HepG2 (cell line): ENCODE measurements at regions not wholly inside any gene's neighbourhood (a gene's known extent, or its start where the extent isn't known, plus 50 kb on each side); places are given as distances from the start of the nearest gene placed in this dataset.

Experiments
- ATAC-seq: fragments of 200-7000 bp; cut with Tn5 transposase; 3 replicates; pipeline ENCODE4 v1.9.1; 2020; ENCODE audit warnings: mild to moderate bottlenecking, moderate library complexity
- BruUV-seq: library from RNA; stranded (reverse); fragments of 400-500 nt; replicated peaks from 2 replicates; lab custom pipeline; 2021; lab: Mats Ljungman, UMichigan
- CTCF ChIA-PET: fragments of 300-600 bp; formaldehyde crosslinking; extraction: SDS; loops from one replicate; lab custom pipeline; 2021; ENCODE audit warnings: low total read pairs, inconsistent platforms, low intra/inter-chr PET ratio; lab: Yijun Ruan, JAX
- POLR2A ChIA-PET: fragments of 350-600 bp; sonication (Branson Sonifier 250); formaldehyde crosslinking; loops from one replicate; lab custom pipeline; 2020; ENCODE audit warnings: antibody characterized with exemption, inconsistent platforms; lab: Yijun Ruan, JAX
- DNase-seq: peaks from one replicate; pipeline ENCODE4 v3.0.0-alpha.2; 2015; ENCODE audit warnings: low spot score
- FAIRE-seq: peaks from 3 replicates; lab custom pipeline; 2011; peaks lifted over from hg19 to GRCh38; lab: Jason Lieb, UNC
- H2AFZ ChIP-seq: one replicate; pipeline ENCODE4 v1.6.1; 2011; ENCODE audit warnings: low read length, inconsistent platforms
- H3K27ac ChIP-seq: fragments of 300-600 bp; 3 replicates; pipeline ENCODE4 v1.8.0; 2011; ENCODE audit warnings: mixed run types, mild to moderate bottlenecking, mixed read lengths, low read length, inconsistent platforms; ENCODE audit not compliant: insufficient read depth; ENCODE audit errors: extremely low read length
- H3K27me3 ChIP-seq, 2 experiments: fragments of 200-600 bp in 1 of 2; 2 replicates in 1 of 2; 3 replicates in 1 of 2; pipeline versions ENCODE4 v1.6.0 to v1.8.0; 2011; ENCODE audit warnings: low read length in 2 of 2, mild to moderate bottlenecking in 2 of 2, moderate library complexity in 2 of 2, inconsistent platforms in 1 of 2; ENCODE audit not compliant: insufficient read depth in 2 of 2, control insufficient read depth in 1 of 2
- H3K36me3 ChIP-seq, 2 experiments: fragments of 200-600 bp in 1 of 2; replicated peaks in 1 of 2; 2 replicates in 1 of 2; 3 replicates in 1 of 2; pipeline versions ENCODE4 v1.5.1 to v1.8.0; 2011; ENCODE audit warnings: low read length in 2 of 2, inconsistent platforms in 1 of 2; ENCODE audit not compliant: insufficient read depth in 2 of 2, control insufficient read depth in 1 of 2
- H3K4me1 ChIP-seq: 2 replicates; pipeline ENCODE4 v1.5.1; 2012; ENCODE audit warnings: low read length, inconsistent platforms; ENCODE audit not compliant: insufficient read depth
- H3K4me2 ChIP-seq: 2 replicates; pipeline ENCODE4 v1.6.0; 2011; ENCODE audit warnings: low read depth, low read length, inconsistent platforms
- H3K4me3 ChIP-seq, 3 experiments: fragments of 200-600 bp in 1 of 3; sonication (generic), shearing (Covaris generic) in 1 of 3; replicated peaks in 1 of 3; 2 replicates each; pipeline ENCODE4 v1.5.1; 2011 to 2016; ENCODE audit warnings: low read length in 3 of 3, inconsistent platforms in 2 of 3, low read depth in 2 of 3, mild to moderate bottlenecking in 2 of 3, control low read depth in 1 of 3, mixed read lengths in 1 of 3; ENCODE audit not compliant: insufficient read depth in 1 of 3
- H3K79me2 ChIP-seq: one replicate; pipeline ENCODE4 v1.6.1; 2011; ENCODE audit warnings: low read length, inconsistent platforms; ENCODE audit not compliant: insufficient read depth
- H3K9ac ChIP-seq: 2 replicates; pipeline ENCODE4 v1.6.0; 2011; ENCODE audit warnings: mild to moderate bottlenecking, low read depth, low read length, inconsistent platforms; ENCODE audit not compliant: insufficient read depth
- H3K9me3 ChIP-seq: 2 replicates; pipeline ENCODE4 v1.5.1; 2012; ENCODE audit warnings: mild to moderate bottlenecking, low read length
- H4K20me1 ChIP-seq: 2 replicates; pipeline ENCODE4 v1.6.0; 2011; ENCODE audit warnings: inconsistent platforms, mild to moderate bottlenecking, low read length, moderate library complexity; ENCODE audit not compliant: insufficient read depth
- ATF7-NPFF ChIP-seq: sonication (generic); formaldehyde crosslinking; IDR thresholded peaks from 2 replicates; pipeline ENCODE4 v1.8.1; 2023; ENCODE audit warnings: mild to moderate bottlenecking, low read depth, missing genetic modification reagents, moderate library complexity
- BHLHE40 ChIP-seq: IDR thresholded peaks from 2 replicates; pipeline ENCODE4 v1.6.1; 2011; ENCODE audit warnings: low read length, improper control_type of control experiment
- ETV6 ChIP-seq: sonication (generic); formaldehyde crosslinking; conservative IDR thresholded peaks from 2 replicates; pipeline ENCODE4 v1.4.0; 2020; ENCODE audit warnings: missing genetic modification reagents
- HMGA1 ChIP-seq: sonication (generic); formaldehyde crosslinking; conservative IDR thresholded peaks from 2 replicates; pipeline ENCODE4 v1.4.0; 2020; ENCODE audit warnings: missing genetic modification reagents
- JDP2 ChIP-seq: sonication (generic); formaldehyde crosslinking; IDR thresholded peaks from 2 replicates; pipeline ENCODE4 v1.8.1; 2022; ENCODE audit warnings: missing genetic modification reagents, borderline replicate concordance
- MTA3 ChIP-seq: sonication (generic); formaldehyde crosslinking; IDR thresholded peaks from 2 replicates; pipeline ENCODE4 v1.4.0; 2020; ENCODE audit warnings: missing genetic modification reagents
- SP140L ChIP-seq: sonication (generic); formaldehyde crosslinking; IDR thresholded peaks from 2 replicates; pipeline ENCODE4 v1.4.0; 2020; ENCODE audit warnings: missing genetic modification reagents, borderline replicate concordance
- ZBTB42 ChIP-seq: sonication (generic); formaldehyde crosslinking; IDR thresholded peaks from 2 replicates; pipeline ENCODE4 v1.5.0; 2020; ENCODE audit warnings: mild to moderate bottlenecking, missing genetic modification reagents
- ZNF232 ChIP-seq: sonication (generic); formaldehyde crosslinking; IDR thresholded peaks from 2 replicates; pipeline ENCODE4 v1.4.0; 2020; ENCODE audit warnings: missing genetic modification reagents, borderline replicate concordance
- ZNF569 ChIP-seq: sonication (generic); formaldehyde crosslinking; IDR thresholded peaks from 2 replicates; pipeline ENCODE4 v1.5.0; 2020; ENCODE audit warnings: mild to moderate bottlenecking, missing genetic modification reagents, moderate library complexity, borderline replicate concordance
- ZNF646 ChIP-seq: sonication (generic); formaldehyde crosslinking; IDR thresholded peaks from 2 replicates; pipeline ENCODE4 v1.9.0; 2021; ENCODE audit warnings: mild to moderate bottlenecking, missing genetic modification reagents
- ZNF691 ChIP-seq: sonication (generic); formaldehyde crosslinking; IDR thresholded peaks from 2 replicates; pipeline ENCODE4 v1.4.0; 2020; ENCODE audit warnings: missing genetic modification reagents, low read depth, mild to moderate bottlenecking, borderline replicate concordance
- ZNF749 ChIP-seq: sonication (generic); formaldehyde crosslinking; IDR thresholded peaks from 2 replicates; pipeline ENCODE4 v1.8.0; 2022; ENCODE audit warnings: mild to moderate bottlenecking, missing genetic modification reagents, moderate library complexity, borderline replicate concordance
- ZNF776 ChIP-seq: sonication (generic); formaldehyde crosslinking; IDR thresholded peaks from 2 replicates; pipeline ENCODE4 v1.4.0; 2020; ENCODE audit warnings: mild to moderate bottlenecking, missing genetic modification reagents
- ZNF816 ChIP-seq: sonication (generic); formaldehyde crosslinking; IDR thresholded peaks from 2 replicates; pipeline ENCODE4 v1.8.0; 2022; ENCODE audit warnings: missing genetic modification reagents, mild to moderate bottlenecking, borderline replicate concordance
- ZSCAN5A ChIP-seq: sonication (generic); formaldehyde crosslinking; IDR thresholded peaks from 2 replicates; pipeline ENCODE4 v1.8.0; 2022; ENCODE audit warnings: mild to moderate bottlenecking, missing genetic modification reagents, borderline replicate concordance
- WGBS: methylation state at CpG from one replicate; pipeline ENCODE4 v1.1.6; 2017; ENCODE audit warnings: low lambda C conversion rate; 5-methylcytosine and 5-hydroxymethylcytosine counted together
- in situ Hi-C: cut with HindIII; loops from 2 replicates; pipeline ENCODE4 v1.10.0; 2017; ENCODE audit warnings: low pct_unique_long_range_greater_than_20kb; ENCODE audit not compliant: extremely low pct_ligation_motif_present
- intact Hi-C: fragments of 100-400 bp; cut with micrococcal nuclease; formaldehyde crosslinking; loops from one replicate; pipeline ENCODE4 v1.10.0; 2022; ENCODE audit not compliant: unreplicated experiment

- TF ChIP-seq ZSCAN5A (CRISPR knock-in tag) = no peak
- no peak for TF ChIP-seq SP140L
- no peak for TF ChIP-seq MTA3 (CRISPR knock-in tag)
Observed at GRCh38 chr4:31844350-31844749, 1124.2 kb downstream of the PCDH7 start (continued).

- no peak for FAIRE-seq
- no peaks in the 10 kb centered on the region for H3K27me3 ChIP-seq
- CTCF ChIA-PET = no interaction called here
- TF ChIP-seq ATF7-NPFF (CRISPR knock-in tag) = no peak
- TF ChIP-seq JDP2 = no peak
- TF ChIP-seq ZNF749 (CRISPR knock-in tag) = no peak
- no peak for TF ChIP-seq ETV6 (CRISPR knock-in tag)
- TF ChIP-seq ZNF569 = no peak
- no peak for TF ChIP-seq ZNF776 (CRISPR knock-in tag)
- no peak for TF ChIP-seq HMGA1 (CRISPR knock-in tag)
- TF ChIP-seq ZNF691 (CRISPR knock-in tag) = no peak
- no peak for TF ChIP-seq ZNF232 (CRISPR knock-in tag)
- TF ChIP-seq ZNF816 (CRISPR knock-in tag) = no peak
- no peak for TF ChIP-seq BHLHE40
- TF ChIP-seq ZBTB42 (CRISPR knock-in tag) = no peak
- no peak for TF ChIP-seq ZNF646 (CRISPR knock-in tag)
Observed at GRCh38 chr4:31851946-31852345, 1131.8 kb downstream of the PCDH7 start.

More at GRCh38 chr4:31851946-31852345, 1131.8 kb downstream of the PCDH7 start:
- H2AFZ ChIP-seq = no peak overlapping the region
- no peak overlapping the region for H3K27ac ChIP-seq
- 0% methylated on average over 2 of the region's 2 CpGs for WGBS
- H3K9me3 ChIP-seq = peaks cover 77% of the 10 kb centered on the region
- no peaks in the 10 kb centered on the region for H4K20me1 ChIP-seq
- H3K36me3 ChIP-seq = no peaks in the 10 kb centered on the region
- H3K4me3 ChIP-seq = no peak overlapping the region
- no TSS peak for BruUV-seq
- DNase-seq = no peak
- in situ Hi-C loops (no loop called here), intact Hi-C loops (no loop called here)
- no peaks in the 10 kb centered on the region for H3K4me1 ChIP-seq
- H3K9ac ChIP-seq = no peak overlapping the region
- H3K4me2 ChIP-seq = no peak overlapping the region
- POLR2A ChIA-PET = no interaction called here
- no peak for ATAC-seq
- no peaks in the 10 kb centered on the region for H3K79me2 ChIP-seq
